Neural cell (in vitro differentiated cells): ENCODE measurements at regions not wholly inside any gene's neighbourhood (a gene's known extent, or its start where the extent isn't known, plus 50 kb on each side); places are given as distances from the start of the nearest gene placed in this dataset.

ENCODE experiments used
- EP300 ChIP-seq: fragments of 450-650 bp; conservative IDR thresholded peaks from 2 replicates; pipeline ENCODE4 v1.6.1; 2014; ENCODE audit warnings: antibody characterized with exemption, mild to moderate bottlenecking, moderate library complexity; ENCODE audit not compliant: poor library complexity, severe bottlenecking
- MXI1 ChIP-seq: fragments of 450-650 bp; conservative IDR thresholded peaks from 2 replicates; pipeline ENCODE4 v1.6.1; 2014; ENCODE audit warnings: antibody characterized with exemption, mild to moderate bottlenecking; ENCODE audit not compliant: poor library complexity, severe bottlenecking
- RAD21 ChIP-seq: fragments of 450-650 bp; conservative IDR thresholded peaks from 2 replicates; pipeline ENCODE4 v1.6.1; 2014; ENCODE audit warnings: antibody characterized with exemption, mild to moderate bottlenecking, moderate library complexity
- SMC3 ChIP-seq: fragments of 450-650 bp; conservative IDR thresholded peaks from 2 replicates; pipeline ENCODE4 v1.6.1; 2014; ENCODE audit warnings: antibody characterized with exemption, mild to moderate bottlenecking, moderate library complexity; ENCODE audit not compliant: poor library complexity
- TF ChIP-seq, protein P1 (sequence below): fragments of 450-650 bp; IDR thresholded peaks from 2 replicates; pipeline ENCODE4 v1.5.1; 2014; ENCODE audit warnings: antibody characterized with exemption, mild to moderate bottlenecking, moderate library complexity; ENCODE audit not compliant: poor library complexity, severe bottlenecking

DNA sequence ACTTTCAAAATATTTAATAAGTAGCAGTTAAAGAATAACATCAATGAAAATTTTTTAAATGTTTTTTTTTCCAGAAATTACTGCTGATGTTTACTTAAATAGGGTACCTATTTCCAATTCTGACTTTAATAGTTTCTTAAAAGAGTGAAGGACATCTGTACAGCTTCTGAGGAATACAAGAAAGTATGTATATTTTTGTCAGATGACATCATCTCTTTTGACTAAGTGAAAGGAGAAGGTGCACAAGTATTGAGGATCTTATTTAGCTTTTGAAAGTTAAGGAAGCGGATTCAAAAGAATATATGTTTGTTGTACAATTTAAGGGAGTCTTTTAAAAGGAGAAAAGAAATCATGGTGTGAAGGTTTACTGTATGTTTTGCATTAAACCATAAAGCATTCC lies 90.0 kb upstream of the SLC35B3 start:
- TF ChIP-seq SMC3 (no peak), MXI1 (no peak), RAD21 (no peak), EP300 (no peak)
- TF ChIP-seq, protein P1, sequence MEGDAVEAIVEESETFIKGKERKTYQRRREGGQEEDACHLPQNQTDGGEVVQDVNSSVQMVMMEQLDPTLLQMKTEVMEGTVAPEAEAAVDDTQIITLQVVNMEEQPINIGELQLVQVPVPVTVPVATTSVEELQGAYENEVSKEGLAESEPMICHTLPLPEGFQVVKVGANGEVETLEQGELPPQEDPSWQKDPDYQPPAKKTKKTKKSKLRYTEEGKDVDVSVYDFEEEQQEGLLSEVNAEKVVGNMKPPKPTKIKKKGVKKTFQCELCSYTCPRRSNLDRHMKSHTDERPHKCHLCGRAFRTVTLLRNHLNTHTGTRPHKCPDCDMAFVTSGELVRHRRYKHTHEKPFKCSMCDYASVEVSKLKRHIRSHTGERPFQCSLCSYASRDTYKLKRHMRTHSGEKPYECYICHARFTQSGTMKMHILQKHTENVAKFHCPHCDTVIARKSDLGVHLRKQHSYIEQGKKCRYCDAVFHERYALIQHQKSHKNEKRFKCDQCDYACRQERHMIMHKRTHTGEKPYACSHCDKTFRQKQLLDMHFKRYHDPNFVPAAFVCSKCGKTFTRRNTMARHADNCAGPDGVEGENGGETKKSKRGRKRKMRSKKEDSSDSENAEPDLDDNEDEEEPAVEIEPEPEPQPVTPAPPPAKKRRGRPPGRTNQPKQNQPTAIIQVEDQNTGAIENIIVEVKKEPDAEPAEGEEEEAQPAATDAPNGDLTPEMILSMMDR = no peak
